ENCODE measurements at regions not wholly inside any gene's neighbourhood (a gene's known extent, or its start where the extent isn't known, plus 50 kb on each side); places are given as distances from the start of the nearest gene placed in this dataset.
A peak's percentile ranks its signal among the peaks of the same experiment; 100 is the strongest.
"Not testable (repeated sequence)": the region's sequence is repeated elsewhere in the genome, so short reads cannot be mapped to it uniquely, and the experiment has no call there.

- Mint-ChIP-seq H3K4me1 (peaks cover 3% of the 10 kb centered on the region), H3K36me3 (ENCODE audit: low read depth) (no peaks in the 10 kb centered on the region), H3K27ac (no peak overlapping the region), H3K27me3 (peaks cover 14% of the 10 kb centered on the region), H3K4me3 (no peak overlapping the region)
- DNase-seq (no peak), ATAC-seq (no peak)
- H3K9me3 ChIP-seq (ENCODE audit: control insufficient read depth, low read length, poor library complexity, severe bottlenecking), result no peaks in the 10 kb centered on the region
Observed at GRCh38 chr1:53392460-53392859, 64.6 kb upstream of the LRP8 start.

DNA sequence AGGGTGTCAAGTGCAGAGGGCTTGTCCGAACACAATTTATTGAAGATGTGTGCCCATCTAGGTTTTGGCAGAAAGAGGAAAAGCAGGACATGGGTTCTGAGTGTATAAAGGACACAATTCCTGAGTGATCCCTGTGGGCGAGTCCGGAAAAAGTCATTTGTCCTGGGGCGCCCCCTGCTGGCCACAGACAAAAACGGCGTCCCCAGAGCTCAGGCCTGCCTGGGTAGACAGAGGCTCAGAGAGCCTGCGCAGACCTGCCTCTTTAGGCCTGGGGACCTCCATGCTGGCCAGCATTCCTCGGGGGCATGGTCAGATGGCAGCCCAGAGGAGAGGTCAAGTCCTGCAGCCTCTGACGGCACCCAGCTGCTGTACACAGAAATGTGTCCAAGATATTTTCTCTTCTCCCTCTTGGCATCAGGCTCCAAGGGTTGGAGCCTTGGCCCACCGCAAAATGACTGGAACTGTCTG lies 65.5 kb upstream of the LRP8 start:
- peak; percentile 72 for ATAC-seq
- Mint-ChIP-seq H3K4me1 (peaks cover 3% of the 10 kb centered on the region), H3K27ac (peak overlapping the region; percentile 59), H3K4me3 (no peak overlapping the region), H3K27me3 (peaks cover 14% of the 10 kb centered on the region), H3K36me3 (ENCODE audit: low read depth) (no peaks in the 10 kb centered on the region)
- no peaks in the 10 kb centered on the region for H3K9me3 ChIP-seq (ENCODE audit: control insufficient read depth, low read length, poor library complexity, severe bottlenecking)
- peak; percentile 55 to 64 (median 63) for DNase-seq

DNA sequence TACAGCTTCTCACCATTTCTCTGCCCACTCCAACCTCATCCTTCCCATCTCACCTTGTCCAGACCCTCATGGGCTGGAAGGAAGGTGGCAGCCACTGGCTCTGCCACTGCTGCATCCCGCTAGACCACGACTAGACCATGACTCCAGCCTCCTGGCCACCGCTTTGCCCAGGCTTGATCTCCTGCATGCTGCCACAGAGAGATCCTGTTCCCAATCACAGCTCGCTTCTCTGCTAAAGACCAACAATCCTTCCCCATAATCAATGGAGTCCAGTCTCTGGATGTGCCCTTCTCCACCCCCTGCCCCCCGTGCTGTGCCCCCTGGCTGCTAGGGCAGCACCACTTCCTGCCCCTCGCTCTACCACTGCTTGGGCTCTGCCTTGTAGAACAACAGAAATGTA lies 64.9 kb upstream of the DMRTB1 start:
- ATAC-seq (no peak), DNase-seq (no peak)
- H3K27ac Mint-ChIP-seq, result no peak overlapping the region
- peaks cover 14% of the 10 kb centered on the region for H3K27me3 Mint-ChIP-seq
- H3K4me1 Mint-ChIP-seq, result peaks cover 3% of the 10 kb centered on the region
- no peaks in the 10 kb centered on the region for H3K36me3 Mint-ChIP-seq (ENCODE audit: low read depth)
- H3K9me3 ChIP-seq (ENCODE audit: control insufficient read depth, low read length, poor library complexity, severe bottlenecking), result no peaks in the 10 kb centered on the region
- H3K4me3 Mint-ChIP-seq, result no peak overlapping the region

- no peaks in the 10 kb centered on the region for H3K36me3 Mint-ChIP-seq (ENCODE audit: low read depth)
- H3K27ac Mint-ChIP-seq, result no peak overlapping the region
- H3K9me3 ChIP-seq (ENCODE audit: control insufficient read depth, low read length, poor library complexity, severe bottlenecking), result no peaks in the 10 kb centered on the region
- H3K27me3 Mint-ChIP-seq, result peaks cover 25% of the 10 kb centered on the region
- DNase-seq, result no peak
- peaks cover 7% of the 10 kb centered on the region for H3K4me1 Mint-ChIP-seq
- no peak for ATAC-seq
- H3K4me3 Mint-ChIP-seq, result no peak overlapping the region
Observed at GRCh38 chr1:53395671-53396215, 63.5 kb upstream of the DMRTB1 start.

GRCh38 chr1:53396573-53397268 lies 62.5 kb upstream of the DMRTB1 start:
- H3K9me3 ChIP-seq (ENCODE audit: control insufficient read depth, low read length, poor library complexity, severe bottlenecking), result no peaks in the 10 kb centered on the region
- Mint-ChIP-seq H3K27ac (no peak overlapping the region), H3K4me3 (no peak overlapping the region), H3K27me3 (peaks cover 30% of the 10 kb centered on the region), H3K4me1 (peaks cover 4% of the 10 kb centered on the region), H3K36me3 (ENCODE audit: low read depth) (no peaks in the 10 kb centered on the region)
- no peak for ATAC-seq
- no peak for DNase-seq

DNA sequence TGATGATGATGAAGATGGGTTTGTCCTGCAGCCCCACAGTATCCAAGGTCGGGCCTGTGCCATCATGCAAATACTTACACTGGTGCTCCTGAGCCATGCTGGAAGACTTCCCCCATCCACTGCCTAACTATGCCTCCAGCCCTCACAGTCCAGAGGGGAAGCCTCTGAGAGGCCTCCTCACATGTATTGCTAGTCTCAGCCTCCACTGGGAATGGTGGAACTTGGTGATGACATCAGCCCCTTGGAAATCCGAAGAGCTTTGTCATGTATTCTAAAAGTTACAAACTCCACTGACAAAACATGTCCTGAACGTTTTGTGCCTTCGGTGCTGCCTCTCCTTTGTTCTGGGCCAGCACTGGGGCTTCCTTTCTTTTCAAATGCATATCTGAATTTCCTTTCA lies 61.1 kb upstream of the DMRTB1 start:
- no peak overlapping the region for H3K4me3 Mint-ChIP-seq
- H3K4me1 Mint-ChIP-seq, result peaks cover 4% of the 10 kb centered on the region
- ATAC-seq, result no peak
- DNase-seq, result no peak
- H3K27ac Mint-ChIP-seq, result no peak overlapping the region
- H3K27me3 Mint-ChIP-seq, result peaks cover 35% of the 10 kb centered on the region
- no peaks in the 10 kb centered on the region for H3K9me3 ChIP-seq (ENCODE audit: control insufficient read depth, low read length, poor library complexity, severe bottlenecking)
- no peaks in the 10 kb centered on the region for H3K36me3 Mint-ChIP-seq (ENCODE audit: low read depth)

GRCh38 chr1:53398576-53399365 lies 60.4 kb upstream of the DMRTB1 start:
- no peaks in the 10 kb centered on the region for H3K36me3 Mint-ChIP-seq (ENCODE audit: low read depth)
- H3K4me3 Mint-ChIP-seq, result peak overlapping the region; percentile 31
- H3K4me1 Mint-ChIP-seq, result peaks cover 4% of the 10 kb centered on the region
- DNase-seq (no peak), ATAC-seq (no peak)
- no peaks in the 10 kb centered on the region for H3K9me3 ChIP-seq (ENCODE audit: control insufficient read depth, low read length, poor library complexity, severe bottlenecking)
- peaks cover 35% of the 10 kb centered on the region for H3K27me3 Mint-ChIP-seq
- no peak overlapping the region for H3K27ac Mint-ChIP-seq

- not testable (repeated sequence) for DNase-seq; H3K9me3 ChIP-seq (ENCODE audit: control insufficient read depth, low read length, poor library complexity, severe bottlenecking); H3K4me1 Mint-ChIP-seq; ATAC-seq; H3K4me3 Mint-ChIP-seq; H3K36me3 Mint-ChIP-seq (ENCODE audit: low read depth)
- H3K27me3 Mint-ChIP-seq, result peaks cover 35% of the 10 kb centered on the region
- H3K27ac Mint-ChIP-seq, result peak overlapping the region; percentile 37
Observed at GRCh38 chr1:53399370-53400133, 59.6 kb upstream of the DMRTB1 start.

GRCh38 chr1:53400761-53401674 lies 58.2 kb upstream of the DMRTB1 start:
- Mint-ChIP-seq H3K36me3 (ENCODE audit: low read depth) (no peaks in the 10 kb centered on the region), H3K27me3 (peaks cover 35% of the 10 kb centered on the region), H3K27ac (peak overlapping the region; percentile 37), H3K4me3 (no peak overlapping the region), H3K4me1 (peaks cover 6% of the 10 kb centered on the region)
- no peak for DNase-seq
- no peaks in the 10 kb centered on the region for H3K9me3 ChIP-seq (ENCODE audit: control insufficient read depth, low read length, poor library complexity, severe bottlenecking)
- no peak for ATAC-seq

GRCh38 chr1:53401813-53402745 lies 57.1 kb upstream of the DMRTB1 start:
- no peak for ATAC-seq
- Mint-ChIP-seq H3K4me1 (peaks cover 7% of the 10 kb centered on the region), H3K36me3 (ENCODE audit: low read depth) (no peaks in the 10 kb centered on the region), H3K4me3 (no peak overlapping the region), H3K27me3 (peaks cover 24% of the 10 kb centered on the region), H3K27ac (no peak overlapping the region)
- DNase-seq, result no peak
- no peaks in the 10 kb centered on the region for H3K9me3 ChIP-seq (ENCODE audit: control insufficient read depth, low read length, poor library complexity, severe bottlenecking)

DNA sequence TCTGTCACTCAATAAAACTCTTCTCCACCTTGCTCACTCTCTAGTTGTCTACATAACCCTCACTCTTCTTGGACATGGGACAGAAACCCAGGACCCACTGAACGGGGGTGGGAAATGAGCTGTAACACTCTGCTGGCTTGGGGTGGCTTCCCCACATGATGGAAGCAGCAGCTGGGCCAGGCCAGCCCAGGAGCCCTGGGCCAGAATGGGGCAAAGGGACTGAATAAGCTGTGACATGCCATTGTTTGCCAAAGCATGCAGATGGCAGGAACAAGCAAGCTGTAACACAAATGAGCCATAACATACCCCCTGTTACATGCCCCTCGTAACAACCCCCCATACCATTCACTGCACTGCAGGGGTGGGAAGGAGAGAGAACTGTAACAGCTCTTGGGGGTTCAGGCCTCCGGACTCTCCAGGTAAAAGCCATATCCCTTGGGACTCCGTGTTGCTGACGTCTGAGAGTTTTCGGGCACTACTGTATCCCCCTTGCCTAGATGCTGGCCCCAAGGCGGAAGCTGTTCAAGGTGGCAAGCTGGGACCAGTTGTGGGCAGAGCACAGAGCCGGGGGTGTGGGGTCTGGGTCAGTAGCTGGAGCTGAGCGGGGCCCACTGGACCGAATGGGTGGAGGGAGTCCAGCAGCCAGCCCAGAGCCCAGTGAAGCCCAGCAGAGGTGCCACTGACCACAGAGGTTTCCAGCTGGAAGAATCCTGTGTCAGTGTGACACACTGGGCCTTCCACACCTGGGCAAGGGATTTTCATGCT lies 56.1 kb upstream of the DMRTB1 start:
- peaks cover 13% of the 10 kb centered on the region for H3K4me1 Mint-ChIP-seq
- DNase-seq (no peak), ATAC-seq (no peak)
- H3K36me3 Mint-ChIP-seq (ENCODE audit: low read depth), result no peaks in the 10 kb centered on the region
- H3K9me3 ChIP-seq (ENCODE audit: control insufficient read depth, low read length, poor library complexity, severe bottlenecking), result no peaks in the 10 kb centered on the region
- peaks cover 24% of the 10 kb centered on the region for H3K27me3 Mint-ChIP-seq
- H3K27ac Mint-ChIP-seq, result no peak overlapping the region
- no peak overlapping the region for H3K4me3 Mint-ChIP-seq
